GM12874 (cell line): ENCODE measurements at regions not wholly inside any gene's neighbourhood (a gene's known extent, or its start where the extent isn't known, plus 50 kb on each side); places are given as distances from the start of the nearest gene placed in this dataset.

Experiments
- CTCF ChIP-seq: IDR thresholded peaks from 2 replicates; pipeline ENCODE4 v1.5.1; 2011; ENCODE audit warnings: low read depth, mild to moderate bottlenecking, control low read depth, low read length, moderate library complexity; ENCODE audit not compliant: insufficient read depth

GRCh38 chr6:163835439-163836171 is 421.1 kb downstream of the QKI start:
- TF ChIP-seq CTCF, result no peak

GRCh38 chr6:163834226-163834970 is 419.9 kb downstream of the QKI start:
- no peak for TF ChIP-seq CTCF

- no peak for TF ChIP-seq CTCF
Observed at GRCh38 chr6:163831736-163832135, 417.2 kb downstream of the QKI start.

GRCh38 chr6:163830641-163831040 is 416.1 kb downstream of the QKI start:
- TF ChIP-seq CTCF, result no peak

DNA sequence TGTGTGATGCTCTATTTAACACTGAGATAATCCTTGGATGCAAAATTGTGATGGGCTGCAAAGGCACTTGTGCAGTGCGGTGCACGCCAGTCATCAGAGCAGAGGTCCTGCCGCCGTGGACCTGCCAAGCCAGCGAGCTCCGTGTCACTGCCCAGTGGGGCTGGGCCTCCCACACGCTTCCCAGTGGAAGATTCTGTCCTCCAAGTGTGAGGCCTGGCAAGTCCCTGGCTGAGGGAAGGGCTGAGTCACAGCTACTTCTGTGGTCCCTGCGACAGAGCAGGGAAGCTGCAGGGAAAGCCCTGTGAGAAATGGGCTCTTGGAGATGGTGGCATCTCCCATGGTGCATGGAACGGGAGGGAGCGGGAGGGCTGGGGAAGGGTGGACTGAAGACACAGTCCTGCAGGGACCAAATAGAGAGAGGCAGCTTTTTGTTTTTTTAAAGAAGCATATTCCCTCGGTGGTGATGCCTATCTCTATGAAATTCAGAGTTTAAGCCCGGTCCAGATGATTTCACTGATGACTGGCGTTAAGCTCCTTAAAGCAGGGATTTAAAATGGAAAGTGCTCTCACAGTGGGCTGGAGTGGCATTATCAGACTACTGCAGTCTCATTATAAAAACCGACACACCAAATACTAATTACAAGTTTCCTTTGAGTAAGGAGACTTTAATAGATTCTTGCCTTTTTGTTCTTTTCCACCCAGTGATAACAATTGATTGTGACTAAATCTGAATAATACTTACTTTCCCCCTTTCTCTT is 413.7 kb downstream of the QKI start:
- TF ChIP-seq CTCF, result no peak

DNA sequence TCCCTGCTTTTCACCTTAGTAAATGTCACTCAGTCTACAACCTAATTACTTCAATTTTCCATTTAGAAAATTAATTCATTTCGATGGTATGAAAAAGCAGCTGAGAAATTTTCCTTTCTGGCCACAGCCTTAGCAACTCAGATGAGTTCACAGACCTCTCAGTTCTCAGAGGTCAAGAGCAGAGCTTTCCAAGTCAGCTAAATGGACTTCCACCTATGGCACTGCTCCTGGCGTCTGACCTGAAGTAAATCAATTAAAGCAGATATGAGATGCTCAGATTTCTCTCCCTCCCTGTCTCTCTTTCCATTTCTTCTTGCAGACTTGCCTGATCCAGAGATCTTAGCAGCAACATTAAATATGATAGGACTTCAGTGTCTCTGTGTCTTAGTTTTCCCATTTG is 412.6 kb downstream of the QKI start:
- no peak for TF ChIP-seq CTCF

GRCh38 chr6:163826629-163827028 is 412.1 kb downstream of the QKI start:
- TF ChIP-seq CTCF, result no peak
